Esophagus mucosa (tissue), 1 donor: ENCODE measurements at regions not wholly inside any gene's neighbourhood (a gene's known extent, or its start where the extent isn't known, plus 50 kb on each side); places are given as distances from the start of the nearest gene placed in this dataset.

Experiments
- ATAC-seq: fragments of 200-7000 bp; cut with Tn5 transposase; one replicate; pipeline ENCODE4 v1.9.1; 2020
- donor health status: DM: yes; HTN: yes; CAD: no.

GRCh38 chr5:158436271-158437065, 577.5 kb upstream of the CLINT1 start:
- ATAC-seq = no peak

DNA sequence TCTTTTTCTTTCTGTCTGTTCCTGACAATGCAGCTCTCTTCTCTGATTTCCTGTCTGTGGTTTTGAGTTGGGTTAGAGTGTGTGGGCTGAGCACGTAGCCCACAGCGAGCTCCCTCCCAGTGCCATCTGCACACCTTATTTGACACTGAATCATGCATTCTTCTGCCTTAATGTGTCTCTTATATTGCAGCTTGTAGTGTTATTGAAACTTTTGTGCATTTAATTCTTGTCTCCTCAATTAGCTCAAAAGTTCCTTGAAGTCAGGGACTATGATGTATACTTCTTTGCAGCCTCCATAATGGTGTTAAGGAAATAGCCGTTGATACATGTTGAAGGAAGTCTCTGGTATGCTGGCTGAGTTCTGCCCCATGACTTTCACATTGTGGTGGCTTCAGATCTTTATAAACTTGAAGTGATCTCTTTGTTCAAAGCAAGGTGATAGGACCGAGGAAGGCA, 576.2 kb upstream of the CLINT1 start:
- ATAC-seq = no peak

DNA sequence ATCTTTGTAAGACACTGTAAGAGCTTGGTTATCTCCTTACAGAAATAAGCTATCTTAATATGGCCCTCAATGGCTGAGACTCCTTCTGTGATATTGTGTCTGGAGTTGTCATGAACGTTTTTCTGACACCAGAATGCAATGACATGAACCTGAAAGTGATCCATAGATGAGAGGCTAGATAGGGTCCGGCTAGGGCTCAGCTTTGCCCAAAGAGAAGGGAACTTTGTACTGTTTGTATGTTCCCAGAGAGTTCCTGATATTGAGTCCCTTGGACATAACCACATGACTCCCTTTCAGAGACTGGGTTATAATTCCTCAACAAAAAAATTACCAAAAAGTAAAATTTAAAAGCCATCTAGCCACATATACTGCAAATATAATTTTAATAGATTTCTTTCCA, 575.8 kb upstream of the CLINT1 start:
- ATAC-seq = no peak

DNA sequence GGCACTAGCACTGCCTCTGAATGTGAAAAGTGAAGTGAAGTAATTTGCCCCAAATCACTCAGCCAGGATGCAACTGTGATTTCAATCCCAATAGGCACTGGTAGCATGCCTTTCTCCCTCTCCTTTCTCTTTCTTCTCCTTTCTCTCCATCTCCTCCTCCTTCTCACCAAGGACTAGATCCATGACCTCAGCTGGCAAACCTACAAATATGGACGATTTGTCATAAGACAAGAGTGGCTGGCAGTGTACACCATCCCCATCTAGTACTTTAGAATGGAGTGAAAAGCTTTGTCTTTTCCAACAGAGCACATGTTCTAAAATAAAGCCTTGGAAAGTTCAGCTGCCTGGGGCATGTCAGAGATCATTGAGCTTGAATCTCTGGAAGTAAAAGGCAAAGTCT, 574.7 kb upstream of the CLINT1 start:
- ATAC-seq = no peak

DNA sequence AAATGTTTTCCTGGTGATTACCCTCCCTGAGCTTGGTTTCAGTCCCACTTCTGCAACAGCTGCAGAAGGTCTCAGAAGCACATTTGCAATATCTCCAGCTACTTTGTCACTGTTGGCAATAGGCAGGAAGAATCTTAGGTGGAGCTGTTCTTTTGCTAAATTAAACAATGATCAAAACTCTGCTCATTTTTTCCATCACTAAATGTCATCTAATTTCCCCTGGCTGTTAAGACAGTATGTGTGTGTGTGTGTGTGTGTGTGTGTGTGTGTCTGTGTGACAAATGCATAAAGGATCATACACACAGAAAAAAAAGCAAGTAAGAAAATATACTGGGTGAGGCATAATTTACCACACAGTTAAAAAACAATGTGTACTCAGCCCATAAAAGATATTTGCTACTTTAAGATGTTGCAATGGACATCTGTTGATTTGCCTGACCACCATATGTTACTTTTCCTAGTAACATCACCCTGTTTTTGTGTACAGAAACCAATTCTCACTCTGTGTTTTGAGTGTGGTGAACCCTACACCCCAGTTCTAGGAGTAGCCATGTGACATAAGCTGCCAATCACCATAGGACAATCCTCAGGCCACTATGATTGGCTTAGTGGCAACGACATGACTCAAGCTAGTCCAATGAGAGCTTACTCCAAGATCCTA, 572.6 kb upstream of the CLINT1 start:
- no peak for ATAC-seq

DNA sequence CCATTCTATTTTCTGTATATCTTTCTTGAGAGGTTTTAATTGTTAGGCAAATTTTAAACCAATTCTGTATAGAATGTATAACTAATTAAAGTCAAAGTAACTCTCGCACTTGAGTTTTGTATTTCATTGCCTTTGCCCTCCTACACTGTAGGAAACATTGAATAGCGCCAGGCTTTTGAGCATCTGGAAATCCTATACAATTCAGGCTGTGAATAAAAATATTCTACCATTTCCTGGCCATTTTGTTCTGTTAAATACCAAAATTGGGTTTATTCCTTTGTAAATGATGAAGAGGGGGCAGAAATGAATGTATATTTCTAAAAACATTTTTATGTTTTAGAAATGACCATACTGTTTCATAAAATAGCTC, 571.8 kb upstream of the CLINT1 start:
- no peak for ATAC-seq

- ATAC-seq = no peak
Observed at GRCh38 chr5:158430166-158430797, 571.3 kb upstream of the CLINT1 start.

- peak; percentile 25 for ATAC-seq
Observed at GRCh38 chr5:158429564-158429963, 570.6 kb upstream of the CLINT1 start.

- ATAC-seq = no peak
Observed at GRCh38 chr5:158423623-158424200, 564.8 kb upstream of the CLINT1 start.

DNA sequence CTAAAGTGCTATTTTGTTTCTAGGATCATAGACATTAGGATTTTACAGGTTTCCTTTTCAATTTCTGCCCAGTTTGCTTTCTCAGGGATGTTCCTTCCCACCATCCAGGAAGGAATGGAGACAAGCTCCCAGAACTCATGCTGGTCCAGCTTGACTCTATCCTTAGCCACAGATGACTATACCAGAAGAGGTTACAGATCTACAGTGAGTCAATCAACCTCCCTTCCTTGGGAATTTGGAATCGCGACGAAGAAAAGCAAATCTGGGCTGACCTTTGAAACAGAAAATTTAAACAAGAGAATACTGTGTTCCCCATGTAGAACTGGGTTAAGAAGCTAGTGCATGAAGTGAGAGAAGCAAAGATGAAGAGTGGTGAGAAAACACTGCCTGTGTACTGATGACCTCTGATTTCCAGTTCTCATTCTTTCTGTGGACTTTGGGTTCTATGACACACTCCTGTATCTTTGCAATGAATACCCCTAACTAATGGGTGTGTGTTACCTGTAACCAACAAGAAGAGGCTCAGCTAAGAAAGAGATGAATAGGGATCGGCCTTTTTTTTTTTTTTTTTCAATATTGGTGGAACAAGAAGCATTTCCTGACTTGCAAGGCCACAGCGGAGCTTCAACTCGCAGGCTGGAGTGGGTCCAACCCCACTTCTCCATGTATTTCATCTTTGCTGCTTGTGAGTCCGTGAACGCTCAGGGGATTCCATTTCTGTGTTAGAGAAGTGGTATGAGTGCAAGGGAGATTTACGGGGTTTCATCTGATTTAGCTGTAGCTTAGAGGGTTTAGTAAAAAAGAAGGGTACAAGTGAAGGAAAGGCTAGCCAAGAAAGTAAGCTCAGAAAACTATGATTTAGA, 563.9 kb upstream of the CLINT1 start:
- no peak for ATAC-seq

DNA sequence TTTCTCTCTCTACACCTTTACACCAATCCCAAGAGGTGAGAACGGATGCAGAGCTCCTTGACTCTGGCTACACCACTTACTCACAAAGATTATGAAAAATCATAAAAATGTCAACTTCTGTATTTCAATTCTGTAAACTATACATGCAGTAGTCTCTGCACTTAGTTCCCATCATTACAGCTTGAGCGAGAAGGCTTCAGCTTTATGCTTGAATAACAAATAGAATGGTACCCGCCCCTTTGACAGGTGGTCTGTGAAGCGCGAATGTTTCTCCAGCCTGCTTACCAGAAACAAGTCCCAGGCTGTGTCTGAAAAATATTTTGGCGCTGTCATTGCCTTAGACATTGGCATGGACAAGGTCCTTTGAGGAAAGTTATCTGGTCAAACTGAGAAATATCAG, 562.4 kb upstream of the CLINT1 start:
- no peak for ATAC-seq

DNA sequence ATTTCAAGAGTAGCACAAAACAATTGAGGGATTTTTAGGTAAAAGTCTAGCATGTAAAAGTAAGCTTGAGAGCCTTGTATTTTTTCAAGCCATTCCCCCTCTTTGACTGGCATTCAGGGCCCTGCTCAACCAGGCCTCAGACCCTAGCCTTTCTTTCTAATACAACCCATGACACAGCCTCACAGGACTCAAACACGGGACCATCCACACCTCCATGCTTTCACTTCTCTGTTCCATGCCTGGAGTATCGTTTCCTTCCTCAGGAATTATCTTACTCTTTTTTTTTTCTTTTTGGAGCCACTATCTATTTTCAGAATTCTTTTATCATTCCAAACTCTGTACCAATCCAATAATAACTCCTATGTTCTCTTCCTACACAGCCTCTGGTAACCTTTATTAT, 560.2 kb upstream of the CLINT1 start:
- ATAC-seq = no peak

- ATAC-seq = no peak
Observed at GRCh38 chr5:158414780-158415179, 555.8 kb upstream of the CLINT1 start.

DNA sequence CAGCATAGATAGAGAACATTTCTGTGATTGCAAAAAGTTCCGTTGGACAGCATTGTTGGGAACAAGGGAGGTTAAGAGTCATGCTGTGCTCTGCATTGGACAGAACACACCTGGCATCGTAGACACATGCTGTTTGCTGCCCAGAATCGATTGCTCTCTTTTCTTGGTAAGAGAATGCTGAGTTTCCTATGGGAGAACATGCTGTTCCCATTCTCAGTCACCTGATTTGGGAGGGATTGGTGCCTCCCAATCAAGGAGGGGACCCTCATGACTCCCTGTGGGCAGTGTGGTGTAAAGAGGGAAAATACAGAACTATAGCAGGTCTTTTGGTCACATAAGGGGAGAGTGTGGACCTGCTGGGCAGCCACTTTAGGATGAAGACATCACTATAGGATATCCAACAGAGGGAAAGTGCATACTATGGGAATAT, 555.4 kb upstream of the CLINT1 start:
- no peak for ATAC-seq

GRCh38 chr5:158413122-158413680, 554.3 kb upstream of the CLINT1 start:
- ATAC-seq = no peak

- no peak for ATAC-seq
Observed at GRCh38 chr5:158410976-158411375, 552.0 kb upstream of the CLINT1 start.

- ATAC-seq = no peak
Observed at GRCh38 chr5:158409507-158409906, 550.6 kb upstream of the CLINT1 start.

DNA sequence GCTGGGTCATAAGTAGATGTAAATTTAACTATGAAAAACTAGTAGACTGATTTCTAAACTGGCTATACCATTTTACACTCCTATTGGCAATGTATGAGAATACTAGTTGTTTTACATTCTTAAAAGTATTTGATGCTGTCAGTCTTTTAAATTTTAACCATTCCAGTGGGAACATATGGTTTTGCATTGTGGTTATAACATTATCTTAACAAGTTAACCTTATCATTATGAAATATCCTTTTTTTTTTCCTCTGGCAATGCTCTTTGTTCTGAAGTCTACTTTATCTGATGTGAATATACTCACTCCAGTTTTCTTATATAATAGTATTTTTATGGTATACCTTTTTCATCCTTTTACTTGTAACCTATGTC, 548.9 kb upstream of the CLINT1 start:
- no peak for ATAC-seq

DNA sequence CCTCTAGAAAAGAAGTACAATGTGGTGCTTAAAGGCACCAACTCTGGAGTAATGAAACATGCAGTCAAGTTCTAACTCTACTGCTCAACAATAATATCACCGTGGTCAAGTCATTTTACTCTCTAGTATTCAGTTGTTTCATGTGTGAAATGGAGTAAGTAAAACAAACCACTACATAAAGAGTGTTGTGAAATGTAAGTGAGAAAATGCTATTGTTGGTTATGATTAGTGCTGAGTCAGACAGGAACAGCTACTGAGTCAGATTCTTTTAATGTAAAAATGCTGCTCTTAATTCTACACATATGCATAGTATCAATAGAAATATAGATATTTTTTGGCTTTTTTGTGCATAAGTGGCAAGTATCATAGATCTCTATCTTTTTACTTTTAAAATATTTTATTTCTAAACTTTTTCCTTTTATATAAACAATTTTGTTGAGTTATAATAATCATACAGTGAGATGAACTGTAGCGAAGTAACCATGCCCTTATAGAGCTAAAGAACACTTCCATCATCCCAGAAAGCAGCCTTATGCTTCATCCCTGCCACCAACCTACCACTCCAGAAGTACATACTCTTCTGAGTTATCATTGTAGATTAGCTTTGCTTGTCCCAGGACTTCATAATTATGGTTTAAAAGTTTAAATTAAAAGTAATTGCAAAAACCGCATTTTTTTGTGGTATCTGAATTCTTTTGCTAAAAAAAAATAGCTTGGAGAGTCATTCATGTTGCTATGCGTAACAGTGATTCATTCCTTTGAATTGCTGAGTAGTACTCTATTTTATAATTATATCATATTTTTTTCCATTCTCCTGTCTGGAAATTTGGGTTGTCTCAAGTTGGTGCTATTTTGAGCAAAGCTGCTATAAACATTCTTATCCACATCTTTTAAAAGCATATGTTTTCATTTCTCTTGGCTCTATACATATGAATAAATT, 548.2 kb upstream of the CLINT1 start:
- peak; percentile 80 for ATAC-seq

DNA sequence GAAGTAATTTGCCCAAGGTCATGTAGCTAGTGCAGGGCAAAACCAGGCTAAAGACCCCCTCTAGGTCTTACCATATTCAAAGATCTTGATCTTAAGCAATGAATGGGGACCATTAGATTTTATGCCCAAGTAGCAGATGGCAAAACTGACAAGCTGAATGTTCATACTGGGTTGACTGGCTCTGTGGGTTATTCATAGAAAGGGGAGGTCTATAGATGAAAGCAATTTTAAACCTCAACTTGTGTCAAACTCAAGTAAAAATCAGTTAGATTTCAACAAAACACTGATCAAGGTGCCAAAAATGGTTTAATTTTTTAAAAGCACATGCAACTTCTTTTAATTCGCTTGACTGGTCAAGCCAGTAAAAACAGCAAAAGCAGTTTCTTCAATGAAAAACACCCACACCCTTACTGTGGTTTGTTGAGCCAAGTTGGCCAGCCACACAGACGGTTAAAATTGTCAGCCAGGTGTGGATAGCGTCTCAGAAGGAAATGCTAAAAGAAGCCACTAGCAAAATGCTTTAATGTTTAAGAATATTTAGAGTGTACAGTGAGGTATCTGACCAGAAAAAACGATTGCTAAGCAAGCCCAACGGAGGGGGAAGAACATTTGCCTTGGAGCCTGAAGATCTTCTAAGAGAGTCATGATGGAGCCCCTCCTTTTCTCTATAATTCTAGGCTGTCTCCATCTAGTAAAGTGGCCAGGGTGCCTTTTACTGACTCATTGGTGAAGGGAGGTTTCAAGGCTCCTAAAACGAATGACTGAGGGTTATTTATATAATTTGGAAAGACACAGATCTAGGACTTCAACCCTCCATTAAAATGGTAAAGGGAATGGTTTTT, 539.6 kb upstream of the CLINT1 start:
- ATAC-seq = no peak
